Upper lobe of left lung (tissue), 6 donors: ENCODE measurements at regions not wholly inside any gene's neighbourhood (a gene's known extent, or its start where the extent isn't known, plus 50 kb on each side); places are given as distances from the start of the nearest gene placed in this dataset.
"Not testable (repeated sequence)": the region's sequence is repeated elsewhere in the genome, so short reads cannot be mapped to it uniquely, and the experiment has no call there.

Source experiments
- ATAC-seq, 2 donors: fragments of 200-7000 bp; cut with Tn5 transposase; one replicate each; pipeline ENCODE4 v1.9.1; 2022; ENCODE audit warnings: mild to moderate bottlenecking in 2 of 2, moderate library complexity in 2 of 2; ENCODE audit not compliant: low FRiP score in 2 of 2
- DNase-seq, 2 donors: peaks; one replicate each; pipeline ENCODE4 v3.0.0-alpha.2; 2019 to 2020
- H3K27ac ChIP-seq, 4 donors: fragments of 200-600 bp; sonication (generic); one replicate each; pipeline ENCODE4 v1.5.1; 2016 to 2019
- H3K27me3 ChIP-seq, 4 donors: fragments of 200-600 bp; sonication (generic); one replicate each; pipeline ENCODE4 v1.5.1; 2017 to 2019
- H3K36me3 ChIP-seq, 4 donors: fragments of 200-600 bp; sonication (generic); one replicate each; pipeline ENCODE4 v1.5.1; 2016 to 2019
- H3K4me1 ChIP-seq, 4 donors: fragments of 200-600 bp; sonication (generic); one replicate each; pipeline ENCODE4 v1.5.1; 2018 to 2019
- H3K4me3 ChIP-seq, 4 donors: fragments of 200-600 bp; sonication (generic); one replicate each; pipeline ENCODE4 v1.5.1; 2017 to 2019; ENCODE audit warnings: mild to moderate bottlenecking in 2 of 4, moderate library complexity in 1 of 4
- H3K9me3 ChIP-seq, 4 donors: fragments of 200-600 bp; sonication (generic); one replicate each; pipeline ENCODE4 v1.5.1; 2018 to 2019
- CTCF ChIP-seq, 6 experiments: fragments of 450-650 bp in 4 of 6; fragments of 200-600 bp in 2 of 6; sonication (generic) in 2 of 6; IDR thresholded peaks; one replicate each; pipeline ENCODE4 v1.5.1; 2016 to 2019; ENCODE audit warnings: antibody characterized with exemption in 6 of 6
- EP300 ChIP-seq, 4 donors: sonication (generic); formaldehyde crosslinking; IDR thresholded peaks; one replicate each; pipeline ENCODE4 v1.5.1; 2017; ENCODE audit warnings: antibody characterized with exemption in 4 of 4, control low read depth in 2 of 4
- POLR2A ChIP-seq, 4 donors: fragments of 450-650 bp; IDR thresholded peaks; one replicate each; pipeline ENCODE4 v1.5.1; 2016 to 2017; ENCODE audit warnings: antibody characterized with exemption in 4 of 4, mild to moderate bottlenecking in 2 of 4
- POLR2AphosphoS5 ChIP-seq, 2 donors: sonication (generic); formaldehyde crosslinking; IDR thresholded peaks; one replicate each; pipeline ENCODE4 v1.5.1; 2017; ENCODE audit warnings: antibody characterized with exemption in 2 of 2
- WGBS, 2 donors: methylation state at CpG; one replicate each; pipeline ENCODE4 v1.1.5; 2017 to 2018; 5-methylcytosine and 5-hydroxymethylcytosine counted together
- donor health status: DM: no; HTN: no; CAD: no; lungs with moderate emphysema.
- donor health status: DM: no; HTN: yes; CAD: no; lungs with severe emphysema.

GRCh38 chr3:134102976-134103375 is 73.3 kb upstream of the SLCO2A1 start:
- ATAC-seq = no peak
- no peak for TF ChIP-seq EP300 (IDR thresholded peaks at IDR 0.05)
- TF ChIP-seq CTCF (IDR thresholded peaks at IDR 0.05) = no peak
- TF ChIP-seq POLR2A (IDR thresholded peaks at IDR 0.05) = no peak
- TF ChIP-seq POLR2AphosphoS5 (IDR thresholded peaks at IDR 0.05) = no peak
- DNase-seq = no peak
- H3K27me3 ChIP-seq = no peaks in the 10 kb centered on the region
- no peaks in the 10 kb centered on the region for H3K36me3 ChIP-seq
- H3K4me1 ChIP-seq = peaks cover 0 to 2% (median 0%) of the 10 kb centered on the region in 4 donors
- H3K9me3 ChIP-seq = peaks cover 0 to 3% (median 0%) of the 10 kb centered on the region in 4 donors
- no peak overlapping the region for H3K27ac ChIP-seq
- no peak overlapping the region for H3K4me3 ChIP-seq

GRCh38 chr3:134096214-134096613 is 66.5 kb upstream of the SLCO2A1 start:
- WGBS, 2 donors = 70 to 77% methylated on average over 3 of the region's 3 CpGs
- H3K36me3 ChIP-seq, H3K27ac ChIP-seq, ATAC-seq, DNase-seq, H3K4me3 ChIP-seq, H3K9me3 ChIP-seq, H3K4me1 ChIP-seq, H3K27me3 ChIP-seq: not testable (repeated sequence)

- TF ChIP-seq POLR2AphosphoS5 (IDR thresholded peaks at IDR 0.05) (no peak), CTCF (IDR thresholded peaks at IDR 0.05) (no peak), POLR2A (IDR thresholded peaks at IDR 0.05) (no peak), EP300 (IDR thresholded peaks at IDR 0.05) (no peak)
- H3K4me1 ChIP-seq = peaks cover 0 to 3% (median 0%) of the 10 kb centered on the region in 4 donors
- no peak for ATAC-seq
These were observed 65.3 kb upstream of the SLCO2A1 start for GRCh38 chr3:134095005-134095404.

GRCh38 chr3:134094491-134094890 is 64.8 kb upstream of the SLCO2A1 start:
- ATAC-seq (no peak), DNase-seq (no peak)
- Histone ChIP-seq H3K9me3 (no peaks in the 10 kb centered on the region), H3K27me3 (no peaks in the 10 kb centered on the region), H3K4me1 (peaks cover 0 to 3% (median 0%) of the 10 kb centered on the region in 4 donors), H3K4me3 (no peak overlapping the region), H3K36me3 (no peaks in the 10 kb centered on the region), H3K27ac (no peak overlapping the region)
- 80 to 86% methylated on average over 3 of the region's 3 CpGs for WGBS, 2 donors
- no peak for TF ChIP-seq POLR2AphosphoS5 (IDR thresholded peaks at IDR 0.05)

More at GRCh38 chr3:134095005-134095404, 65.3 kb upstream of the SLCO2A1 start:
- Histone ChIP-seq H3K36me3 (no peaks in the 10 kb centered on the region), H3K4me3 (no peak overlapping the region), H3K9me3 (no peaks in the 10 kb centered on the region), H3K27ac (no peak overlapping the region), H3K27me3 (no peaks in the 10 kb centered on the region)
- 90% methylated on average over 3 of the region's 3 CpGs for WGBS, 2 donors
- DNase-seq = no peak

- 84 to 94% methylated on average over 2 of the region's 2 CpGs for WGBS, 2 donors
- no peak for ATAC-seq
- no peak for TF ChIP-seq CTCF (IDR thresholded peaks at IDR 0.05)
- TF ChIP-seq EP300 (IDR thresholded peaks at IDR 0.05) = no peak
- no peak for TF ChIP-seq POLR2AphosphoS5 (IDR thresholded peaks at IDR 0.05)
- no peak for TF ChIP-seq POLR2A (IDR thresholded peaks at IDR 0.05)
- Histone ChIP-seq H3K27ac (peak overlapping the region in 1 of 4 donors; percentile 38), H3K4me1 (peaks cover 0 to 3% (median 0%) of the 10 kb centered on the region in 4 donors), H3K27me3 (no peaks in the 10 kb centered on the region), H3K4me3 (no peak overlapping the region), H3K36me3 (no peaks in the 10 kb centered on the region), H3K9me3 (no peaks in the 10 kb centered on the region)
- DNase-seq = no peak
These were observed 64.2 kb upstream of the SLCO2A1 start for GRCh38 chr3:134093956-134094355.

GRCh38 chr3:134092208-134092701 is 62.5 kb upstream of the SLCO2A1 start:
- no peak for TF ChIP-seq POLR2A (IDR thresholded peaks at IDR 0.05)
- peak in 1 of 2 donors; percentile 23 for TF ChIP-seq POLR2AphosphoS5 (IDR thresholded peaks at IDR 0.05)
- TF ChIP-seq EP300 (IDR thresholded peaks at IDR 0.05) = peak in 1 of 4 donors; percentile 3
- H3K4me1 ChIP-seq = peaks cover 0 to 3% (median 0%) of the 10 kb centered on the region in 4 donors
- DNase-seq = no peak

More at GRCh38 chr3:134092208-134092701, 62.5 kb upstream of the SLCO2A1 start:
- no peaks in the 10 kb centered on the region for H3K27me3 ChIP-seq
- H3K4me3 ChIP-seq = no peak overlapping the region
- ATAC-seq = no peak
- H3K9me3 ChIP-seq = no peaks in the 10 kb centered on the region
- 60 to 63% methylated on average over 5 to 6 of the region's 6 CpGs for WGBS, 2 donors
- no peaks in the 10 kb centered on the region for H3K36me3 ChIP-seq
- peak overlapping the region in 3 of 4 donors; percentile 48 to 62 (median 53) for H3K27ac ChIP-seq
